Thyroid gland (tissue), 4 donors: ENCODE measurements at regions not wholly inside any gene's neighbourhood (a gene's known extent, or its start where the extent isn't known, plus 50 kb on each side); places are given as distances from the start of the nearest gene placed in this dataset.

Experiments used
- POLR2A ChIP-seq, 2 donors: fragments of 450-650 bp; IDR thresholded peaks; one replicate each; pipeline ENCODE4 v1.6.1; 2017; ENCODE audit warnings: antibody characterized with exemption in 2 of 2, mild to moderate bottlenecking in 2 of 2, moderate library complexity in 1 of 2
- TF ChIP-seq, protein P1 (sequence below), 6 experiments: fragments of 200-600 bp in 3 of 6; fragments of 450-650 bp in 3 of 6; sonication (generic) in 3 of 6; IDR thresholded peaks; one replicate each; pipeline ENCODE4 v1.5.1; 2016 to 2019; ENCODE audit warnings: antibody characterized with exemption in 6 of 6, mild to moderate bottlenecking in 2 of 6, inconsistent platforms in 1 of 6, moderate library complexity in 1 of 6

DNA sequence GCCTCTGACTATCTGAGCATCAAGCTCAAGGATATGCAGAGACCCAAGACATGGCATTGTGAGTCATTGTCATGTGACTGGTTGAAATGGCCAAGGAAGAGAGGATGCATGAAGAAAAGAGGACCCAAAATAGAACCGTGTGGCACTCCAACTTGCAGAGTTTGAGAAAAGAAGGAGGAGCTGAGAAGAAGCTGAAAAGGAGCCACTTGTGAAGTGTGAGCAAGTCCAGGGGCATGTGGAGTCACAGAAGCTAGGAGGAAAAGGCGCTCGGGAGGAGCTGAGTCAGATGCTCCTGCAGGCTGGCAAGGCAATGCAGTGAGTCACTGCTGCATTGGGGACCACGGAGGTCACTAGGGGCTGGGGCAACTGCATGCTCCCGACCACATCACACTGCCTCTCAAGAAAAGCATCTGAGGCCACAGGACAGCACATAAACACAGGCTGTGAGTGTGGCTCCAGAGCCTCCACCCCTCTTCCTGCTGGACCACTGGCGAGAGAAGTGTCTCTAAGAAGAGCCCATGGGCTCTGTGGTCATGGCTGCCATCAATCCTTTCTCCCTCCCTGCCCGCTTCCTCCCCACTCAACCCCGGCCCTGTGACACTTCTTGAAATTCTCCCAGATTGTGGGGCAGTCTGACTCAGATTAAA, 197.6 kb downstream of the DRD1 start:
- TF ChIP-seq, protein P1, sequence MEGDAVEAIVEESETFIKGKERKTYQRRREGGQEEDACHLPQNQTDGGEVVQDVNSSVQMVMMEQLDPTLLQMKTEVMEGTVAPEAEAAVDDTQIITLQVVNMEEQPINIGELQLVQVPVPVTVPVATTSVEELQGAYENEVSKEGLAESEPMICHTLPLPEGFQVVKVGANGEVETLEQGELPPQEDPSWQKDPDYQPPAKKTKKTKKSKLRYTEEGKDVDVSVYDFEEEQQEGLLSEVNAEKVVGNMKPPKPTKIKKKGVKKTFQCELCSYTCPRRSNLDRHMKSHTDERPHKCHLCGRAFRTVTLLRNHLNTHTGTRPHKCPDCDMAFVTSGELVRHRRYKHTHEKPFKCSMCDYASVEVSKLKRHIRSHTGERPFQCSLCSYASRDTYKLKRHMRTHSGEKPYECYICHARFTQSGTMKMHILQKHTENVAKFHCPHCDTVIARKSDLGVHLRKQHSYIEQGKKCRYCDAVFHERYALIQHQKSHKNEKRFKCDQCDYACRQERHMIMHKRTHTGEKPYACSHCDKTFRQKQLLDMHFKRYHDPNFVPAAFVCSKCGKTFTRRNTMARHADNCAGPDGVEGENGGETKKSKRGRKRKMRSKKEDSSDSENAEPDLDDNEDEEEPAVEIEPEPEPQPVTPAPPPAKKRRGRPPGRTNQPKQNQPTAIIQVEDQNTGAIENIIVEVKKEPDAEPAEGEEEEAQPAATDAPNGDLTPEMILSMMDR (IDR thresholded peaks at IDR 0.05) = no peak
- TF ChIP-seq POLR2A (IDR thresholded peaks at IDR 0.05) = no peak
